IMR-90 (cell line): ENCODE measurements at regions not wholly inside any gene's neighbourhood (a gene's known extent, or its start where the extent isn't known, plus 50 kb on each side); places are given as distances from the start of the nearest gene placed in this dataset.

Source experiments
- ATAC-seq: fragments of 200-7000 bp; cut with Tn5 transposase; 2 replicates; pipeline ENCODE4 v1.9.1; 2020; ENCODE audit warnings: low read depth, mild to moderate bottlenecking, moderate library complexity
- BruUV-seq: library from RNA; stranded (reverse); fragments of 400-500 nt; replicated peaks from 2 replicates; lab custom pipeline; 2021; lab: Mats Ljungman, UMichigan
- CTCF ChIA-PET: fragments of 300-600 bp; formaldehyde crosslinking; extraction: SDS; loops from one replicate; lab custom pipeline; 2021; ENCODE audit warnings: antibody characterized with exemption; lab: Yijun Ruan, JAX
- POLR2A ChIA-PET: fragments of 300-600 bp; sonication (Branson Sonifier 250); formaldehyde crosslinking; loops from one replicate; lab custom pipeline; 2022; ENCODE audit warnings: antibody characterized with exemption; ENCODE audit not compliant: unreplicated experiment; lab: Charles Lee
- DNase-seq: peaks from one replicate; pipeline ENCODE4 v3.0.0; 2013
- H2AFZ ChIP-seq: replicated peaks from 2 replicates; pipeline ENCODE3; 2013; ENCODE audit warnings: low read length, mild to moderate bottlenecking; ENCODE audit not compliant: poor library complexity
- H2AK5ac ChIP-seq: 2 replicates; pipeline ENCODE4 v1.6.1; 2013; ENCODE audit warnings: low read depth, low read length, inconsistent platforms
- H2AK9ac ChIP-seq: replicated peaks from 2 replicates; pipeline ENCODE3; 2013; ENCODE audit warnings: mild to moderate bottlenecking, low read depth, low read length, moderate library complexity; ENCODE audit not compliant: poor library complexity
- H2BK120ac ChIP-seq: 2 replicates; pipeline ENCODE4 v1.6.1; 2013; ENCODE audit warnings: low read depth, low read length, inconsistent platforms
- H2BK15ac ChIP-seq: 3 replicates; pipeline ENCODE4 v1.6.1; 2013; ENCODE audit warnings: low read depth, low read length, inconsistent platforms
- H2BK20ac ChIP-seq: 2 replicates; pipeline ENCODE4 v1.6.1; 2013; ENCODE audit warnings: low read depth, mild to moderate bottlenecking, inconsistent platforms, low read length, moderate library complexity
- H2BK5ac ChIP-seq: 2 replicates; pipeline ENCODE4 v1.6.1; 2013; ENCODE audit warnings: mild to moderate bottlenecking, low read depth, low read length, inconsistent platforms; ENCODE audit not compliant: poor library complexity, severe bottlenecking
- H3K14ac ChIP-seq: replicated peaks from 2 replicates; pipeline ENCODE4 v1.6.1; 2013; ENCODE audit warnings: low read depth, low read length, inconsistent platforms
- H3K18ac ChIP-seq: 2 replicates; pipeline ENCODE4 v1.6.1; 2013; ENCODE audit warnings: low read depth, low read length, control low read depth
- H3K23ac ChIP-seq: 2 replicates; pipeline ENCODE4 v1.6.1; 2013; ENCODE audit warnings: low read depth, low read length, inconsistent platforms
- H3K27ac ChIP-seq: 2 replicates; pipeline ENCODE4 v1.5.1; 2013; ENCODE audit warnings: mild to moderate bottlenecking, control low read depth, low read length; ENCODE audit not compliant: insufficient read depth
- H3K27me3 ChIP-seq: 2 replicates; pipeline ENCODE4 v1.6.1; 2013; ENCODE audit warnings: low read length; ENCODE audit not compliant: control insufficient read depth, insufficient read depth
- H3K36me3 ChIP-seq: 2 replicates; pipeline ENCODE4 v1.6.1; 2013; ENCODE audit warnings: low read length, mixed read lengths; ENCODE audit not compliant: control insufficient read depth, insufficient read depth
- H3K4ac ChIP-seq: 2 replicates; pipeline ENCODE4 v1.6.1; 2013; ENCODE audit warnings: low read depth, low read length, inconsistent platforms
- H3K4me1 ChIP-seq: 2 replicates; pipeline ENCODE4 v1.6.1; 2013; ENCODE audit warnings: low read length, mixed read lengths; ENCODE audit not compliant: control insufficient read depth, insufficient read depth
- H3K4me2 ChIP-seq: 2 replicates; pipeline ENCODE4 v1.6.1; 2013; ENCODE audit warnings: low read depth, mild to moderate bottlenecking, control low read depth, low read length, moderate library complexity
- H3K4me3 ChIP-seq: 2 replicates; pipeline ENCODE4 v1.5.1; 2013; ENCODE audit warnings: low read depth, mild to moderate bottlenecking, control low read depth, low read length, moderate library complexity; ENCODE audit not compliant: insufficient read depth
- H3K56ac ChIP-seq: 2 replicates; pipeline ENCODE4 v1.6.1; 2013; ENCODE audit warnings: low read length, inconsistent platforms; ENCODE audit not compliant: insufficient read depth; ENCODE audit errors: extremely low read depth
- H3K79me1 ChIP-seq, 2 experiments: 2 replicates each; pipeline ENCODE4 v1.6.1; 2013; ENCODE audit warnings: low read length in 2 of 2, inconsistent platforms in 1 of 2, low read depth in 1 of 2
- H3K9ac ChIP-seq: 2 replicates; pipeline ENCODE4 v1.6.1; 2013; ENCODE audit warnings: low read depth, low read length, control low read depth
- H3K9me1 ChIP-seq: 2 replicates; pipeline ENCODE4 v1.6.1; 2013; ENCODE audit warnings: low read length, inconsistent platforms; ENCODE audit not compliant: insufficient read depth
- H3K9me3 ChIP-seq: 2 replicates; pipeline ENCODE4 v1.6.1; 2013; ENCODE audit warnings: low read length; ENCODE audit not compliant: control insufficient read depth, insufficient read depth
- H4K20me1 ChIP-seq: 2 replicates; pipeline ENCODE4 v1.6.1; 2013; ENCODE audit warnings: low read length, inconsistent platforms; ENCODE audit not compliant: insufficient read depth
- H4K5ac ChIP-seq: 2 replicates; pipeline ENCODE4 v1.6.1; 2013; ENCODE audit warnings: mild to moderate bottlenecking, low read depth, low read length, control low read depth
- H4K8ac ChIP-seq, 2 experiments: 2 replicates each; pipeline ENCODE4 v1.6.1; 2013; ENCODE audit warnings: low read depth in 2 of 2, low read length in 2 of 2, control low read depth in 1 of 2, inconsistent platforms in 1 of 2
- H4K91ac ChIP-seq: 2 replicates; pipeline ENCODE4 v1.6.1; 2013; ENCODE audit warnings: low read depth, low read length, inconsistent platforms; ENCODE audit not compliant: insufficient read depth
- CEBPB ChIP-seq: IDR thresholded peaks from 2 replicates; pipeline ENCODE4 v1.6.1; 2012; ENCODE audit warnings: low read depth, low read length, improper control_type of control experiment
- MAZ ChIP-seq: IDR thresholded peaks from 2 replicates; pipeline ENCODE4 v1.6.1; 2012; ENCODE audit warnings: low read depth, mild to moderate bottlenecking, low read length, improper control_type of control experiment, moderate library complexity, borderline replicate concordance
- SMC3 ChIP-seq: fragments of 150-350 bp; IDR thresholded peaks from 2 replicates; pipeline ENCODE4 v1.6.1; 2016; ENCODE audit warnings: low read depth, mild to moderate bottlenecking, antibody characterized with exemption, low read length, moderate library complexity
- dilution Hi-C: fragments of 300-500 bp; cut with HindIII; formaldehyde crosslinking; loops from one replicate; pipeline ENCODE4 v1.14.3; 2018; ENCODE audit warnings: low sequenced_read_pairs; ENCODE audit not compliant: unreplicated experiment
- in situ Hi-C: fragments of 300-500 bp; cut with MboI; formaldehyde crosslinking; loops from 3 replicates; pipeline ENCODE4 v1.14.3; 2019; ENCODE audit warnings: low sequenced_read_pairs, inconsistent platforms, mixed read lengths
- intact Hi-C: fragments of 100-400 bp; cut with micrococcal nuclease; formaldehyde crosslinking; loops from 2 replicates; pipeline ENCODE4 v1.10.0; 2022

- Histone ChIP-seq H3K9me1 (peaks cover 3% of the 10 kb centered on the region; the same call in 1 of the 2 replicates), H3K14ac (no peak overlapping the region), H4K5ac (no peak overlapping the region), H2BK20ac (no peak overlapping the region), H3K4me1 (no peaks in the 10 kb centered on the region), H2AFZ (no peak overlapping the region), H2BK15ac (no peak overlapping the region), H2BK120ac (no peak overlapping the region), H2BK5ac (no peak overlapping the region), H3K27me3 (no peaks in the 10 kb centered on the region), H4K20me1 (no peaks in the 10 kb centered on the region), H4K91ac (no peak overlapping the region), H3K36me3 (no peaks in the 10 kb centered on the region), H4K8ac (no peak overlapping the region), H3K56ac (no peak overlapping the region), H3K9me3 (no peaks in the 10 kb centered on the region), H3K9ac (no peak overlapping the region), H3K4ac (no peak overlapping the region), H3K79me1 (no peaks in the 10 kb centered on the region), H2AK9ac (no peak overlapping the region), H3K18ac (no peak overlapping the region), H3K4me2 (no peak overlapping the region), H3K4me3 (no peak overlapping the region), H3K27ac (no peak overlapping the region), H2AK5ac (no peak overlapping the region), H3K23ac (no peak overlapping the region)
- CTCF ChIA-PET, result no interaction called here
- DNase-seq, result peak; percentile 29
- intact Hi-C loops, result no loop called here
- ATAC-seq, result peak; percentile 29; the same call in 1 of the 2 replicates
- POLR2A ChIA-PET, result no interaction called here
- in situ Hi-C loops, result no loop called here
- no TSS peak for BruUV-seq
- dilution Hi-C loops, result no loop called here
- TF ChIP-seq CEBPB, result peak; percentile 65
- no peak for TF ChIP-seq SMC3
- TF ChIP-seq MAZ, result no peak
Measured at GRCh38 chr2:160566717-160567116, 73.1 kb upstream of the RBMS1 start.
